ENCODE measurements at regions not wholly inside any gene's neighbourhood (a gene's known extent, or its start where the extent isn't known, plus 50 kb on each side); places are given as distances from the start of the nearest gene placed in this dataset.

DNA sequence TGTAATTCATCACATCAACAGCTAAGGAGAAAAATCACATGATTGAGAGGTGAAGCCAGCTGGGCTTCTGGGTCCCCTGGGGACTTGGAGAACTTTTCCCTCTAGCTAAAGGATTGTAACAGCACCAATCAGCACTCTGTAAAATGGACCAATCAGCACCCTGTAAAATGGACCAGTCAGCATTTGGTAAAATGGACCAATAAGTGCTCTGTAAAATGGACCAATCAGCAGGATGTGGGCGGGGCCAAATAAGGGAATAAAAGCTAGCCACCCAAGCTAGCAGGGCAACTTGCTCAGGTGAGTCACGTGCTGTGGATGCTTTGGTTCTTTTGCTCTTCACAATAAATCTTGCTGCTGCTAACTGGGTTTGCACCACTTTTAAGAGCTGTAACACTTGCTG is 1248.3 kb downstream of the PCDH18 start:
- 56 to 79% (median 71%) methylated on average over 2 of the region's 2 CpGs for WGBS, 4 donors
- no peak for DNase-seq
- Histone ChIP-seq H3K36me3 (replicated peaks in 1 of 2) (no peaks in the 10 kb centered on the region), H3K27ac (no peak overlapping the region), H3K4me1 (replicated peaks in 1 of 2) (no peaks in the 10 kb centered on the region), H3K27me3 (no peaks in the 10 kb centered on the region), H3K9me3 (replicated peaks in 1 of 3) (no peaks in the 10 kb centered on the region), H3K4me3 (no peak overlapping the region)
- no peak for TF ChIP-seq POLR2A (IDR thresholded peaks at IDR 0.05)
- TF ChIP-seq, protein P1, sequence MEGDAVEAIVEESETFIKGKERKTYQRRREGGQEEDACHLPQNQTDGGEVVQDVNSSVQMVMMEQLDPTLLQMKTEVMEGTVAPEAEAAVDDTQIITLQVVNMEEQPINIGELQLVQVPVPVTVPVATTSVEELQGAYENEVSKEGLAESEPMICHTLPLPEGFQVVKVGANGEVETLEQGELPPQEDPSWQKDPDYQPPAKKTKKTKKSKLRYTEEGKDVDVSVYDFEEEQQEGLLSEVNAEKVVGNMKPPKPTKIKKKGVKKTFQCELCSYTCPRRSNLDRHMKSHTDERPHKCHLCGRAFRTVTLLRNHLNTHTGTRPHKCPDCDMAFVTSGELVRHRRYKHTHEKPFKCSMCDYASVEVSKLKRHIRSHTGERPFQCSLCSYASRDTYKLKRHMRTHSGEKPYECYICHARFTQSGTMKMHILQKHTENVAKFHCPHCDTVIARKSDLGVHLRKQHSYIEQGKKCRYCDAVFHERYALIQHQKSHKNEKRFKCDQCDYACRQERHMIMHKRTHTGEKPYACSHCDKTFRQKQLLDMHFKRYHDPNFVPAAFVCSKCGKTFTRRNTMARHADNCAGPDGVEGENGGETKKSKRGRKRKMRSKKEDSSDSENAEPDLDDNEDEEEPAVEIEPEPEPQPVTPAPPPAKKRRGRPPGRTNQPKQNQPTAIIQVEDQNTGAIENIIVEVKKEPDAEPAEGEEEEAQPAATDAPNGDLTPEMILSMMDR (IDR thresholded peaks at IDR 0.05): no peak
- intact Hi-C loops (cut with DNase I): no loop called here

DNA sequence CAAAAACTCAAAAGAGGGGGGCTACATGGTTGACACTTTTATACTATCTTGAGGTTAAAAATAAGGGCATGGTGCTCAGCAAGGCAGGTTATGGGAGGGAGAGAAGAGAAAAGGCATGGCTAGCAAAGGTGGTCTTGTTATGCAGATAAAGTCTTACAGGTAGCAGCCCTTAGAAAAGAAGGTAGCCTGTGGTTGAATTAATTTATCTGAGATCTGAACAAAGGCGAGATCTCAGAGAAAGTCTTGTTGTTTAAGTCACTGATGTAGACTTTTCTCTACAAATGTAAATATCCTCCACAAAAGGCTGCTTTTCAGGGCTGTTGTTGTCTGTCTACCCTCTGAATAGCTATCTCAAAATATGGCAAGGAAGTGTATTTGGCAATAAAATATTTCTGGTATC is 1250.4 kb downstream of the PCDH18 start:
- DNase-seq: no peak
- H3K27ac ChIP-seq: no peak overlapping the region
- intact Hi-C loops (cut with DNase I): no loop called here
- no peak overlapping the region for H3K4me3 ChIP-seq
- no peaks in the 10 kb centered on the region for H3K9me3 ChIP-seq (replicated peaks in 1 of 3)
- no peaks in the 10 kb centered on the region for H3K36me3 ChIP-seq (replicated peaks in 1 of 2)
- H3K27me3 ChIP-seq: no peaks in the 10 kb centered on the region
- no peaks in the 10 kb centered on the region for H3K4me1 ChIP-seq (replicated peaks in 1 of 2)
- TF ChIP-seq, protein P1 (IDR thresholded peaks at IDR 0.05): no peak
- TF ChIP-seq POLR2A (IDR thresholded peaks at IDR 0.05): no peak
- 55 to 74% (median 69%) methylated on average over 1 of the region's 1 CpG for WGBS, 4 donors

DNA sequence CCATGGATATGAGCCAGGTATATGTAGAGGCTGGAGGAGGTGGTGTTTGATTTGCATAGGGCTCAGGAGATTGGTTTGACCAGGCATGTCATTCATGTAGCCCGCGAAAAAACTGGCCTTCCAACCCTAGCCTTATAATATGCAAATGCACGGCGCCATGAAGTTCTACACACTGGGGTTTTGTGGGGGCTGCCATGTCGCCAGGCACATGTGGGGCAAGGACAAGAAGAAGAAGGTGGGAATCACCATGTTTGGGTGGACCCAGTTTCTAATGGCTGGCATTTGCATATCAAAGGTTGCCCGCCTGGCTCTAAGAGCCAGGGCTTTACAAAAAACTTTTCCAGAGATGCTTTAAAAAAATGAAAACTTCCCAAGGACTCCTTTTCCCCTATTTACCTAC is 1251.0 kb downstream of the PCDH18 start:
- DNase-seq: no peak
- TF ChIP-seq, protein P1 (IDR thresholded peaks at IDR 0.05): no peak
- TF ChIP-seq POLR2A (IDR thresholded peaks at IDR 0.05): no peak
- intact Hi-C loops (cut with DNase I): no loop called here

DNA sequence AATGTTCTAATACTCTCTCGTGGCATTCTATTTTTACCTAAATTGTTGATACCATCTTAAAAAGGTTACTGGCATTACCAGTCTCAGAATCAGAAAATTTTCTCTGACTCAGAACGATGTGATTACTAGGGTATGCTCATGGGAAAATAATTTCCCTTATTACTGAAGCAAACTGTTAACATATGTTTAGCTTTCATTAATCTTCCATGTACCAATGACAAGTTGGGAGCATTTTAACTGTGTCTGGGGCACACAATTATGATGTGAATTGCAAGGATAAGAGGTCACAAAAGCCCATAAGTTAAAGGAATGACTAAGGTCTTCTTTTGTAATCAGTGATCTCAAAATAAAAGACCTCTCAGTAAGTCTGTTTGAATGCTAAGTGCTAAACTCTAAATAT is 1254.6 kb downstream of the PCDH18 start:
- intact Hi-C loops (cut with DNase I): no loop called here
- Histone ChIP-seq H3K36me3 (replicated peaks in 1 of 2) (no peaks in the 10 kb centered on the region), H3K27ac (no peak overlapping the region), H3K4me1 (replicated peaks in 1 of 2) (no peaks in the 10 kb centered on the region), H3K27me3 (no peaks in the 10 kb centered on the region), H3K9me3 (replicated peaks in 1 of 3) (no peaks in the 10 kb centered on the region), H3K4me3 (no peak overlapping the region)
- DNase-seq: no peak
- TF ChIP-seq, protein P1 (IDR thresholded peaks at IDR 0.05): no peak
- TF ChIP-seq POLR2A (IDR thresholded peaks at IDR 0.05): no peak
- WGBS, 4 donors: 41 to 44% (median 43%) methylated on average over 2 of the region's 2 CpGs

More for the DNA sequence above, 1251.0 kb downstream of the PCDH18 start:
- H3K27me3 ChIP-seq: no peaks in the 10 kb centered on the region
- no peaks in the 10 kb centered on the region for H3K9me3 ChIP-seq (replicated peaks in 1 of 3)
- no peaks in the 10 kb centered on the region for H3K4me1 ChIP-seq (replicated peaks in 1 of 2)
- no peak overlapping the region for H3K27ac ChIP-seq
- no peak overlapping the region for H3K4me3 ChIP-seq
- 58 to 73% (median 68%) methylated on average over 6 of the region's 6 CpGs for WGBS, 4 donors
- no peaks in the 10 kb centered on the region for H3K36me3 ChIP-seq (replicated peaks in 1 of 2)
